Loucy (cell line): ENCODE measurements at regions not wholly inside any gene's neighbourhood (a gene's known extent, or its start where the extent isn't known, plus 50 kb on each side); places are given as distances from the start of the nearest gene placed in this dataset.

Experiments
- H2AFZ ChIP-seq: fragments of 200-600 bp; sonication (generic); 2 replicates; pipeline ENCODE4 v1.6.0; 2016; ENCODE audit warnings: antibody characterized with exemption, mild to moderate bottlenecking, low read length, moderate library complexity
- H3F3A ChIP-seq: fragments of 200-600 bp; 2 replicates; pipeline ENCODE4 v1.6.0; 2016; ENCODE audit warnings: antibody characterized with exemption, low read depth, mild to moderate bottlenecking
- H3K27me3 ChIP-seq: fragments of 200-600 bp; sonication (generic); 2 replicates; pipeline ENCODE4 v1.6.1; 2014; ENCODE audit warnings: low read length, mild to moderate bottlenecking; ENCODE audit not compliant: insufficient read depth, poor library complexity, severe bottlenecking
- H3K36me3 ChIP-seq: fragments of 200-600 bp; sonication (generic); 2 replicates; pipeline ENCODE4 v1.6.1; 2016; ENCODE audit warnings: low read length; ENCODE audit not compliant: insufficient read depth
- H3K4me1 ChIP-seq: fragments of 200-600 bp; sonication (generic); 2 replicates; pipeline ENCODE4 v1.5.1; 2014; ENCODE audit warnings: low read length, mild to moderate bottlenecking; ENCODE audit not compliant: insufficient read depth, poor library complexity, severe bottlenecking
- H3K4me2 ChIP-seq: fragments of 200-600 bp; sonication (generic); 2 replicates; pipeline ENCODE4 v1.6.0; 2014; ENCODE audit warnings: antibody characterized with exemption, low read length, low read depth, mild to moderate bottlenecking; ENCODE audit not compliant: poor library complexity, severe bottlenecking
- H3K4me3 ChIP-seq: fragments of 200-600 bp; sonication (generic); 2 replicates; pipeline ENCODE4 v1.5.1; 2014; ENCODE audit warnings: low read length, mild to moderate bottlenecking, mixed read lengths; ENCODE audit not compliant: poor library complexity, severe bottlenecking
- H3K79me2 ChIP-seq: fragments of 200-600 bp; sonication (generic); 2 replicates; pipeline ENCODE4 v1.6.1; 2014; ENCODE audit warnings: low read length; ENCODE audit not compliant: insufficient read depth
- H3K9ac ChIP-seq: fragments of 200-600 bp; sonication (generic); 2 replicates; pipeline ENCODE4 v1.6.0; 2014; ENCODE audit warnings: mild to moderate bottlenecking, low read depth, low read length, moderate library complexity; ENCODE audit not compliant: poor library complexity, severe bottlenecking
- H3K9me2 ChIP-seq: fragments of 200-600 bp; sonication (generic); replicated peaks from 2 replicates; pipeline ENCODE4 v1.6.1; 2016; ENCODE audit warnings: low read depth, low read length, mixed read lengths
- H3K9me3 ChIP-seq: fragments of 200-600 bp; sonication (generic); 2 replicates; pipeline ENCODE4 v1.6.1; 2014; ENCODE audit warnings: mild to moderate bottlenecking, antibody characterized with exemption, low read length, low read depth; ENCODE audit not compliant: insufficient read depth
- H4K20me1 ChIP-seq: fragments of 200-600 bp; sonication (generic); 2 replicates; pipeline ENCODE4 v1.6.0; 2014; ENCODE audit warnings: antibody characterized with exemption, low read length, mild to moderate bottlenecking; ENCODE audit not compliant: insufficient read depth, poor library complexity, severe bottlenecking
- EZH2phosphoT487 ChIP-seq: fragments of 200-600 bp; IDR thresholded peaks from 2 replicates; pipeline ENCODE4 v1.6.1; 2018; ENCODE audit warnings: antibody characterized with exemption, mild to moderate bottlenecking, moderate library complexity, borderline replicate concordance
- TF ChIP-seq, protein P1 (sequence below): fragments of 200-600 bp; sonication (generic); conservative IDR thresholded peaks from 2 replicates; pipeline ENCODE4 v1.5.1; 2014; ENCODE audit warnings: mild to moderate bottlenecking, antibody characterized with exemption, low read length

DNA sequence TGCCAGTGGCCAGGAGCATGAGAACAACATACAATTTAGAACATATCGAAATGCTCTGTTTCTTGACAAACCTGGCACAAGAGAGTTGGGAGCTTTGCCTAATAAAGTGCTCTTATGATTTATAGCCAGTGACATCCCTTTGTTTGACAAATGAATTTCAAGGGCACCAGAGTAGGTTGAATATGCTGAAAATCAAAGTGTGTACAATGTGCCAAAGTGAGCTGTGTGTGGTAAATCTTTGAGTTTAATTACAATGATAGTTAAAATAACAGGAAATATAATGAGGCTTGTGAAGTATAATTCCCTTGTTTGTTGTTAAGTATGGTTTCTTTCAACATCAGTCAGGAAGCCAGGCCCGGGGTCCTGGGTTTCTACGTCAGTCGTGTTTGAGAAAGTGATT lies 211.9 kb downstream of the EBLN2 start:
- Histone ChIP-seq H3K4me2 (no peak overlapping the region), H2AFZ (no peak overlapping the region), H3K9ac (no peak overlapping the region), H3F3A (no peaks in the 10 kb centered on the region), H3K4me3 (no peak overlapping the region), H3K9me2 (no peaks in the 10 kb centered on the region), H4K20me1 (no peaks in the 10 kb centered on the region), H3K36me3 (no peaks in the 10 kb centered on the region), H3K4me1 (no peaks in the 10 kb centered on the region), H3K27me3 (no peaks in the 10 kb centered on the region), H3K9me3 (no peaks in the 10 kb centered on the region), H3K79me2 (no peaks in the 10 kb centered on the region)
- TF ChIP-seq, protein P1, sequence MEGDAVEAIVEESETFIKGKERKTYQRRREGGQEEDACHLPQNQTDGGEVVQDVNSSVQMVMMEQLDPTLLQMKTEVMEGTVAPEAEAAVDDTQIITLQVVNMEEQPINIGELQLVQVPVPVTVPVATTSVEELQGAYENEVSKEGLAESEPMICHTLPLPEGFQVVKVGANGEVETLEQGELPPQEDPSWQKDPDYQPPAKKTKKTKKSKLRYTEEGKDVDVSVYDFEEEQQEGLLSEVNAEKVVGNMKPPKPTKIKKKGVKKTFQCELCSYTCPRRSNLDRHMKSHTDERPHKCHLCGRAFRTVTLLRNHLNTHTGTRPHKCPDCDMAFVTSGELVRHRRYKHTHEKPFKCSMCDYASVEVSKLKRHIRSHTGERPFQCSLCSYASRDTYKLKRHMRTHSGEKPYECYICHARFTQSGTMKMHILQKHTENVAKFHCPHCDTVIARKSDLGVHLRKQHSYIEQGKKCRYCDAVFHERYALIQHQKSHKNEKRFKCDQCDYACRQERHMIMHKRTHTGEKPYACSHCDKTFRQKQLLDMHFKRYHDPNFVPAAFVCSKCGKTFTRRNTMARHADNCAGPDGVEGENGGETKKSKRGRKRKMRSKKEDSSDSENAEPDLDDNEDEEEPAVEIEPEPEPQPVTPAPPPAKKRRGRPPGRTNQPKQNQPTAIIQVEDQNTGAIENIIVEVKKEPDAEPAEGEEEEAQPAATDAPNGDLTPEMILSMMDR = no peak
- no peak for TF ChIP-seq EZH2phosphoT487

DNA sequence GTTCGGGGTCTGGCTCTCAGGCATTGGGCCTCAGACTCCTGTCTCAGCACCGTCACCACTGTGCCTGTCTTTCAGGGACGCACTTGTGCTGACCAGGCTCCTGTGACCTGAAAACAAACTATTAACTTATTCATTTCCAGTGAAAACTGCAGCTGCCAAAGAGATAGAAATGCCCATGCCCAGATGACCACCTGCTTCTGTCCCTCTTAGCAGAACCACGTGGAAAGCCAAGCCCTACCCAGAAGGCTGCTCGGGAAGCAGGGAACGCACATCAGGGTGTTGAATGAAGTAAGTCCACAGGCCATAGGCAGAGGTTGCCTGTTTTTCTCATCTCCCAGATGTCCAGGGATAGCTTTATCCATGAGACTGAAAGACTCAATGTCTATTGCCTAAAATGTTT lies 219.3 kb downstream of the EBLN2 start:
- Histone ChIP-seq H4K20me1 (no peaks in the 10 kb centered on the region), H3K4me2 (no peak overlapping the region), H3K9me2 (no peaks in the 10 kb centered on the region), H3K9ac (no peak overlapping the region), H3K27me3 (no peaks in the 10 kb centered on the region), H3K36me3 (no peaks in the 10 kb centered on the region), H3K4me1 (no peaks in the 10 kb centered on the region), H3K79me2 (no peaks in the 10 kb centered on the region), H3K9me3 (no peaks in the 10 kb centered on the region), H3F3A (no peaks in the 10 kb centered on the region), H2AFZ (no peak overlapping the region), H3K4me3 (no peak overlapping the region)
- TF ChIP-seq, protein P1 = no peak
- TF ChIP-seq EZH2phosphoT487 = no peak

DNA sequence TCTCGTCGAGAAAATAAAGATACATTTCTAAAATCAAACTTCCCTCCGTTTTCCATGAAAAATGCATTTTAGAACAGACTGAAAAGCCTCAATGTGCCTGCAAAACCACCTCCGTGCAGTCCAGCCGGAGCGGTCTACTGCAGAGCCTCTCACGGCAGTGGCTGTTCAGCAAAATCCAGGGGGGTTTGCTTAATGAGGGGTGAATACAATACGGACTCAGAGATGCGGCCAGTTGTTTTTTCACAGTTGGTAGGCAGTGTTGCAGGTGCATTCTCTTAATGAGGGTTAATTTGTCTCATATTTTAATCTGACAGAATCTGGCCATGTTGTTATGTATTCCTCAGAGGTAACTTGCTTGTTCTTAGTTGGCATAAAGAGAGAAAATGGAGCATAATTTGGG lies 223.0 kb downstream of the EBLN2 start:
- Histone ChIP-seq H3K79me2 (no peaks in the 10 kb centered on the region), H3K9ac (no peak overlapping the region), H2AFZ (no peak overlapping the region), H4K20me1 (no peaks in the 10 kb centered on the region), H3K4me1 (no peaks in the 10 kb centered on the region), H3K4me2 (no peak overlapping the region), H3K9me2 (no peaks in the 10 kb centered on the region), H3K36me3 (no peaks in the 10 kb centered on the region), H3K4me3 (no peak overlapping the region), H3K9me3 (no peaks in the 10 kb centered on the region), H3F3A (no peaks in the 10 kb centered on the region), H3K27me3 (no peaks in the 10 kb centered on the region)
- no peak for TF ChIP-seq EZH2phosphoT487
- TF ChIP-seq, protein P1 = no peak
